Stimulated activated naive CD4-positive, alpha-beta T cell treated with Interleukin-2 at 50 U/mL for 16 hours (primary cell): ENCODE measurements at regions not wholly inside any gene's neighbourhood (a gene's known extent, or its start where the extent isn't known, plus 50 kb on each side); places are given as distances from the start of the nearest gene placed in this dataset.

ENCODE experiments used
- DNase-seq: peaks from one replicate; lab custom pipeline; 2025; lab: John Stamatoyannopoulos, UW

GRCh38 chr10:94193466-94193924 is 169.2 kb downstream of the NOC3L start:
- DNase-seq, result no peak

- DNase-seq, result no peak
Observed at GRCh38 chr10:94194256-94194655, 168.5 kb downstream of the NOC3L start.

DNA sequence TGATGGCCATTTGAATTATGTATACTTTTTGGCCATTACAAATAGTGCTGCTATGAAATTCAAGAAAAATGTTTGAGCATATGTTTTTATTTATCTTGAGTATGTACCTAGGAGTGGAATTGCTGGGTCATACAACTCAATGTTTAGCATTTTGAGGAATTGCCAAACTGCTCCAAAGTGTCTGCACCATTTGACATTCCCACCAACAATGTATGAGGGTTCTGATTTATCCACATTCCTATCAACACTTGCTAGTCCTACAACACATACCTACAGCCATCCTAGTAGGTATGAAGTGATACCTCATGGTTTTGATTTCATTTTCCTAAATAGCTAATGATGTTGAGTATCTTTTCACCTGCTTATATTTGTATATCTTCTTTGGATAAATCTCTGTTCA is 165.5 kb downstream of the NOC3L start:
- DNase-seq, result no peak

DNA sequence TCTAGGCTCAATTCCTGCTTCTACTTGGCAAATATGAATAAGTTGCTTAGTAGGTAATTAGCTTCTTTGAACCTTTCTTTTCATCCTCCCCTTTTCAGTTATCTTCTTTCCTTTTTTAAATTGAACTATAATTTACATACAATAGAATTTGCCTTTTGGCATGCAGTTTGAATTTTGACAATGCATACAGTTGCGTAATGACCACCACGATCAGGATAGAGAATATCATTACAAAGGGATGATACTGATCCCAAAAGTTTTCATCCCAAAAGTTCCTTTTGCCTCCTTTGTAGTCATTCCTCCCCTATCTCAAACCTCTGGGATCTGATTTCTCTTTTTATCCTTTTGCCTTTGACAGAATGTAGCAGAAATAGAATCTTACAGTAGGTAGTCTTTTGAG is 164.4 kb downstream of the NOC3L start:
- no peak for DNase-seq

- DNase-seq, result no peak
Observed at GRCh38 chr10:94199565-94199964, 163.2 kb downstream of the NOC3L start.

- no peak for DNase-seq
Observed at GRCh38 chr10:94200146-94200837, 162.4 kb downstream of the NOC3L start.

GRCh38 chr10:94205396-94205831 is 157.3 kb downstream of the NOC3L start:
- DNase-seq, result no peak

GRCh38 chr10:94206176-94206575 is 156.6 kb downstream of the NOC3L start:
- no peak for DNase-seq

DNA sequence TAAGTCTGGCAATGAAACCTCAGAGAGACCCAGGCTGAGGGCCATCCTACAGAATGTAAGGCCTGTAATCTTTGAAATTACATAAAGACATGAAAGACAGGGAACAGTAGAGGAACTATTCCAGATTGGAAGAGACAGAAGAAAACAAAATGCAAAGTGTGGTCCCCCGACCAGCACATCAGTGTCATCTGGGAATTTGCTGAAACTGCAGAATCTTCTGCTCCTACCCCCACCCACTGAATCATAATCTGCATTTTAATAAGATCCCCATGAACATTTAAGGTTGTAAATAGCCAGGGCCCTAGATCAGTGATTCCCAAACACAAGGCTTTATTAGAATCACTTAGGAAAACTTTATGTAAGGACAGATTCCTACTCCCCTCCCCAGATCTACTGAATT is 154.4 kb downstream of the NOC3L start:
- DNase-seq, result no peak

- no peak for DNase-seq
Observed at GRCh38 chr10:94210440-94211168, 152.1 kb downstream of the NOC3L start.

DNA sequence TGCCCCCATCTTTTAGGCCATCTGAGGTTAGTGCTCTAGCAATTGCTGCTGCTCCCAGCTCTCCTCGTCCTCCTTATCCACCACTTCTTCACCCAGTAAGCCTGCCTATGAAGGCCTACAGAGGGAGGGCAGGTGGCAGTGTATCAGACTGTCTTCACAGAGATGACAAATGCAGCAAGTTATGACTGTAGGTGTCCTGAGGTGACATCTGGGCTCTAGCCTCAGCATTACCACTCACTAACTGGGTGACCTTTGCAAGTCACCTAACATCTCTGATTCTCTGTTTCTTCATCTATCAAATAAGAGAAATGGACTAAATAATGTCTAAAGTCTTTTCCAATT is 151.6 kb downstream of the NOC3L start:
- no peak for DNase-seq

DNA sequence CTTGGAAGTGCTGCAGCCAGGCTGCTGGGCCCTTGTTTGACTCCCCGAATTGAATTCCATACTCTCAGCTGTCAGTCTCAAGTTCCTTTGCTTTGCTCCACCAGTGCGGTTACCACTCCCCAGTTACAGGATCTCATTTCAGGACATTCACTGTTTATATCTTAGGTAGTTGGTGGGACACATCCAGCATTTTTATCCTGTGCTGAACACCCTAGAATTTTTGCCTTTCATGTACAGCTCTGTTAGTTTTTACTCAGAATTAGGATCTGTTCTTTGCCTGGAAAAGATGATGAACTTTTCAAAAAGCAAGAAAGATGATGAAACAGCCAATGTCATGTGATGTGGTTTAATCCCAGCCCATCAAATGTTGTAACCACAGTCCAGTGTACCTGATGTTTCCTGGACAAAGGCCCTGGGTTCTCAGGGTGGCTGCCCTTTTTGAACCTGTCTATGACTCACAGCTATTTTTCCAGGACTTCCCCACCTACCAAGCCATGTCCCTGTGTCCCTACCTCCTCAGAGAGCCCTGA is 149.7 kb downstream of the NOC3L start:
- no peak for DNase-seq

- no peak for DNase-seq
Observed at GRCh38 chr10:94213980-94214379, 148.8 kb downstream of the NOC3L start.

DNA sequence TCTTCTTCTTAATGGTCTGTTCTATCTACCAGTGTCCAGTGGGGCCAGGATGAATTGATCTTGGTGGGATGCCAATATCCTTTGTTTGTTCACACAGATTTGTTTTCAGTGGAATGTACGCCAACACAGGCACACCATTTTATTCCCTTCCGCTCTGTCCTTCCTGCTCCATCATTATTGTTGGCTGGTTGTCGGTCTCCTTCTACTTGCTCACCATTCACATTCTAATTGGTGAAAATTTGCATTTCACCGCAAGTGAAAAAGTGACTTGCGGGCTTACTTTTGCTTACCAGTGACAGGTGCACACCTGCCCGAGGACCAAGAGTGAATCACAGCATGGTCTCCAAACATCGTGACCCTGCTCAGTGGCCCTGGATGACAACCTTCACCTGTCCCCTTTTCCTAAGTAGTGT is 148.3 kb downstream of the NOC3L start:
- no peak for DNase-seq

GRCh38 chr10:94216201-94216600 is 146.5 kb downstream of the NOC3L start:
- DNase-seq, result no peak

GRCh38 chr10:94217411-94217810 is 145.3 kb downstream of the NOC3L start:
- no peak for DNase-seq

- DNase-seq, result no peak
Observed at GRCh38 chr10:94218493-94219183, 144.1 kb downstream of the NOC3L start.

DNA sequence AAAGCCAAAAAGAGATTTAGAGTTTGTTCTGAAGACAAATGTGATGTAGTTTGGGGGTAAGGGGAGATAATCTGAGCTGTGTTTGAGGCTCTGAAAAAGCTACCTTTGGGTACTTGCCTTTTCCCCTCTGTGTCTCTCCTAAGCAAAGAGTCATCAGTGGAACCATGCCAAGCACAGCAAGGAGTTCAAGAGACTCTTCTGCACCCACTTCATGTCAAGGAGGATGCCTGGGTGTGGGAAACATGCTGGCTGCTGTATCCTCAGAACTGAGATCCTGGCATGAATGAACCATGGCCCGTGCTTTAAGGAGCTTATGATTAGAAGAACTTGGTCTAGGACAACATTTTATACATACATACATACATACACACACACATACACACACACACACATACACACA is 142.9 kb downstream of the NOC3L start:
- no peak for DNase-seq

- DNase-seq, result no peak
Observed at GRCh38 chr10:94220717-94221116, 142.0 kb downstream of the NOC3L start.

- DNase-seq, result no peak
Observed at GRCh38 chr10:94223702-94224370, 138.9 kb downstream of the NOC3L start.

DNA sequence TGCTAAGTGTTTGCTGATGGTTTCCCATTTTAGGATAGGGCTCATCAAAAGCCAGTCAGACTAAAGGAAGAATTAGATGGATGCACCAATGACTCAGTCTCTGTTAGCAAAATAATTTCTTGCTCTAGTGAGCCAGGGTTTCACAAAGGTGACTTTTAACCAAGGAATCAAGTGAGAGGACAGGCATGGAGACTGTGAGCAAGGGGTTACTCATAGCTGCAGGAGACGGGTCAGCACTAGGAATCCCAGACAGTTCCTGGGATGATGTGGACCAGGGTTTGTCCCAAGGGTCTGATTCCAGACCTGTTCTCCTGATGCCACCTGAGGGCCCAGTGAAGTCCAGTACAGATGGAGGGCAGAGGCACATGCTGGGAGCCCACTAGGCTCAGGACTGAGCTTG is 138.1 kb downstream of the NOC3L start:
- no peak for DNase-seq

GRCh38 chr10:94225589-94225988 is 137.2 kb downstream of the NOC3L start:
- DNase-seq, result no peak
